Activated T-helper 1 cell treated with Interleukin-2 at 50 U/mL for 16 hours (primary cell): ENCODE measurements at regions not wholly inside any gene's neighbourhood (a gene's known extent, or its start where the extent isn't known, plus 50 kb on each side); places are given as distances from the start of the nearest gene placed in this dataset.
"Not testable (repeated sequence)": the region's sequence is repeated elsewhere in the genome, so short reads cannot be mapped to it uniquely, and the experiment has no call there.

Experiments used
- DNase-seq: peaks from one replicate; pipeline ENCODE4 v3.0.0-alpha.2; 2020; ENCODE audit warnings: low read depth

DNA sequence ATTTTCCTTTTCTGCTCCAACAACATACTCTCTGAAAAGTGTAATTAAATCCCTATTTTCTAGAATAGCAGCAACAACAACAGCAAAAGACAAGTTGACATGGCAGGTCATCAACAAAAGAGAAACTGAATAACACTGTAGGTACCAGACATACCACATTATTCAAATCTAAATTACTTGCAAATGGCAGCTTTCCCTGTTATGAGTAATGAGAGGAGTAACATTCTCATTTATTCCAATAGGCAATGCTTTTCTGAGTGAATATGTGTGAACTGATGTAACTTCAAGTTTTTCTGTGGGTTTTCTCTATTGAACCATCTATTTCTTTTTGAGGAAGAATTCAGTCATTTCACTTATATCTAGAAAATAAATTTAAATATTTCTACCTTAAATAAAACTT is 501.5 kb downstream of the TRIB2 start:
- DNase-seq: no peak

DNA sequence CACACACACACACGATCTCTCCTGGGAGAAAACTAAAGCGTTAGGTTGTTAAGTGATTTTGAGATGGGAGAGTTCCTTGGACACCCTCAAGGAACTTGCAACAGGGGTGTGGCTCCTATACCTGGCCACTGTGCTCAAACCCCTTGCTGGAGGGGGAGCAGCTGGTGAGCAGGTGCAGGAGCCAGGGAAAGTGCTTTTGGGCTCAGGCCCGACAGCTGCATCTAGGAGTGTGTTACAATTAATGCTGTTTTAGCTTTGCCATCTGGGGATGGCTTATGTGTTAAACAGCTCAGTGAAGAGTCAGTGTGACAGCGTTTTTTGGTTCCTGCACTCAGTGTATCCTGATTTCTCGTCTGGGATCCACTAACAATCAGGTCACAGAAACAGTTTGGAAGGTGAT is 510.8 kb downstream of the TRIB2 start:
- DNase-seq: no peak

DNA sequence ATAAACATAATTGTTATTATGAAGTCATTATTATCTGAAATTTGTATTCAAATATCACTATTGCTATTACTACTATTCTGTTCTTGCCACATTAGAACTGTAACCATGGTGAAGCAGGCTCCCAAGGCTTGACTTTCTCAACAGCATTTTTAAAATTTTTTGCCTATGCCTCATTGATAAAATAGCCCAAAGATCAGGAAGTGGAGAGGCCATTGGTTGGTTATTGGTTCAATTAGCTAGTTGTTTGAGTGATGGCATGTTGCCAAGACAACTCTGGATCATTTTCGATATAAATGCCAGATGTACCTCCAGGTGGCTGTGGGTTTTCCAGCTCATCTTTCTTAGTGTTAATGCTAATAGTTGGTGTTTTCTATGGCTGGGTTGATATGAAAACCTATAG is 513.5 kb downstream of the TRIB2 start:
- DNase-seq: no peak

DNA sequence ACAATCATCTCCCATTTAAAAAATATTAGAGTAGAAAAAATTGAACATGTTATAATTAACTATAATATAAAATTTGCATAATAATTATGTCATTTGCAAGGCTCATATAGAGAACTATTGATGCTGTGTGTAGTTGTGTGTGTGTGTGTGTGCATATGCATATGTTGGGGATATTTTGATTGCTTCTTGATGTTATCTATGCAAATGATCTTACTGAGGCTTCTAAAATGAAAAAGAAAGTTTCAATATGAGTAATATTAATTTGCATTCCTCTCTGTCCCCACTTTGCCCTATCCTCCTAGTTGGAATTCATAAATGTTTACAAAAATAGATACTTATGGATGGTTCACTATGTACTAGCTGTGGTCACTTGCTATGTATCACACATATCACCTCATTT is 523.3 kb downstream of the TRIB2 start:
- DNase-seq: no peak

DNA sequence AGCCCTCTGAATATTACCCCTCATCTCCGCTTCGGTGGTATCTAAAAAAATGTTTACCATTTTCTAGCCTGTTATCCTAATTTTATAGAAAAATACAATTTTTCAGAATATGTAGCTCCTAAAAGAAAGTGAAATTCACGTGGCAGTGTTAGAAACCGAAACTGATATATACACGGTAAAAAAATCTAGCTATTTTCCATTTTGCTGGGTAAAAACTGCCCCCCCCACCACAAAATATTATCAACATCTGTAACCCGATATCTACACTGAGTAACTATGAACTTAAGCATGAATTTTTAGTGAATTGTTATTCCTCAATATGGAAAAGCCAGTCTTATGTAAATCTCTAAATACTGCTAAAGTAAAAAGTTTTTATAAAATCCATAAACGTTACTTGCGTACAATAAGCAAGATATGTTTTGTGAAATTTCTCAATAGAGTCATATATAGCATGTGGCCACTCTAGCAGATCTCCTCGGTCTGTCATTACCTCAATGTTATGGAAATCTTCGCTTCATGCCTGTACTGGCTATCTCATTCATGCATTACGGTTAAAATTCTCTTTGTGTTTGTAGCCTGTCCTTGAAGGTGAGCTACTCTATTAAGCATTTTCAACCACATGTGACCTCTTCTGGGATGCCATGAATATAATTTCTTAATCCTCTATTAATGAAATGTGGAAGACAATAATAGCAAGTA is 524.2 kb downstream of the TRIB2 start:
- no peak for DNase-seq

DNA sequence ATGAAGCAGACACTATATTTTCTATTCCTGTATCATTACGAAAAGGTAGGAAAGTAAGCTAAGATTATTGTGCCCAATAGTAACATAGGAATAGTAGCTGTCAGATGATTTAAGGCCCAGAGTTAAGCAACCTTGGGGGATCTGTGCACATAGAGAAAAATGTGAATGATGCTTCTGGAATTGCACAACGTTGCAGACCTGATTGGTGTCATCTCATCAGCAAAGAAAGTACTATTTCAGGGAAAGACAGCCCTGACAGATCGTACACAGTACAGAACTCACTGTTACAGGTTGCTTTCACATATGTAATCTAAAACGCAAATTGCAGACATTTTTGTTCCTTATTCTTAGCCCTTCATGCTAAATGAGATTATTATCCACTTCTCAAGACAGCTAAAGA is 535.9 kb downstream of the TRIB2 start:
- no peak for DNase-seq

DNA sequence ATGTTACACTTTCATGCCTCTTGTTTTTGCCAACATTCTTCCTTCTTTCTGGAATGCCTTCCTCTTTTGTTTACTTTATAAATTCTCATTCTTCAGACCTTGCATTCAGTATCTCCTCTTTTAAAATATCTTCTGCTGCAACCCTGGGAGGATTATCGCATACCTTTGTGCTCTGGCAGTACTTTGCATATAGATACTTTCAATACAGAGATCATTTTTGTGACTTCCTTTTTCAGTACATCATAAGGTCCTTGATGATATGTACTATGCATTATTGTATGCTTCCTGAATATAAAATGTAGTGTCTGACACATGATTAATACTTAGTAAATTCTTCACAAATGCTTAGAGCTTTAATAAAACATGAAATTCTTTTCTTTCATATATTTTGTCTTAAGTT is 538.7 kb downstream of the TRIB2 start:
- no peak for DNase-seq

DNA sequence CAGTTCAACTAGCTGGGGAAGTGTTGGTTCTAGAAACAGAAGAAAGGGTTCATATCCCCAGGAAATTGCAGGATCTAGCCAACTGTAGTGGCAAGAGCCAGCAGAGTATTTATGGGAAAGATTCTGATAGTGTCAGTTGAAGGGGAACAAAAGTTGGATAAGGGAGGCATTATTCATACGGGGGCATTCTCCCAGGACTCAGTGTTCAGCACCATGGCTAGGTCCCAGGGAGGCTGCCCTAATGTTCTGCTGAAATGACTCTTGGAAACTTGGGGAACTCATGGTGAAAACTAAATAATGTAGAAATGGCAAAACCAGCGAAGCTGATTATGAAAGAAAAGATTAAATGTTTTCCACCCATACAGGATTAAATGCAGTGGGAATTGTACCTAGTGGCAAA is 543.7 kb downstream of the TRIB2 start:
- DNase-seq: no peak

DNA sequence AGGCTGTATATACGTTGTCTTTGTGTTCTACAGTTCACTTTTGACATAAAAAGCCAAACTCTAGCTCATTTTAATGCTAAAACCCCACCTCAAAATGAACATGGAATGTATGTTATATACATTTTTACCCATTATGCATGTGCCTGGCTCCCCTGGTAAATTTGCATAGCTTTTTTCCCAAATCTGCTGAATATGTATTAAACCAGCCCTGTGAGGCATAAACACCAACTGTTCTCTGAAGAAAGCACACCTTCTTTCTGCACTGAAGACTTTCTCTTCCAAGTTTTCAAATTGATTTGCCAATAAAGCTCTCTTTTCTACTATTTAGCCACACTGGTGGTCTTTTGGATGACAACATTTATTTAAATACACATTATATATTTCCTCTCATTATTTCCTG is 549.4 kb downstream of the TRIB2 start:
- DNase-seq: no peak

DNA sequence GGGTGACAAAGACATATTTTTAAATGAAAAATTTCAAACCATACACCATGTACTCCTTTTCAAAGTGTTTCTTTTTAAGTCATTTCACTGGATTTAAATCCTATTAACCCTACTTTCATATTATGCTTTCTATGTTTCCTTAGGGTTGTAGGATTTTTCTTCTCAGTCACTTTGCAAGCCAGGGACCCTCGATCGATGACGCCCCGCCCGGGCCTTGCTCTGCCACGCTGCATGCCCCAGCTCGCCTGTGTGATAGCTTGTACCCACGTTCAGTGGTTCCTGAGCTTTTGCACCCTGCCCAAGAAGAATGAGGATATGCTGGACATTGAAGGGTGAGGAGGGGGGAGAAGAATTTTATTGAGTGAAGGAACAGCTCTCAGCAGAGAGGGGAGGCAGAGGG is 568.0 kb downstream of the TRIB2 start:
- no peak for DNase-seq

DNA sequence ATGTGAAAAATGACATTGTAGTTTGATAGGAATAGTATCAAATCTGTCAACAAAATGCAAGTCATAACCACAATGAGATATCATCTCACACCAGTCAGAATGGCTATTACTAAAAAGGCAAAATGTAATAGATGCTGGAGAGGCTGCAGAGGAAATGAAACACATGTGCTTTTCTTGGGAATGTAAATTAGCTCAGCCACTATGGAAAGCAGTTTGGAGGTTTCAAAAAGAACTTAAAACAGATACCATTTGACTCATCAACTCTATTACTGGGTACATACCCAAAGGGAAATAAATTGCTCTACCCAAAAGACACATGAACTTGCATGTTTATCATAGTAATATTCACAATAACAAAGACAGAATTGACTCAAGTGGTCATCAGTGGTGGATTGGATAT is 572.6 kb downstream of the TRIB2 start:
- no peak for DNase-seq

DNA sequence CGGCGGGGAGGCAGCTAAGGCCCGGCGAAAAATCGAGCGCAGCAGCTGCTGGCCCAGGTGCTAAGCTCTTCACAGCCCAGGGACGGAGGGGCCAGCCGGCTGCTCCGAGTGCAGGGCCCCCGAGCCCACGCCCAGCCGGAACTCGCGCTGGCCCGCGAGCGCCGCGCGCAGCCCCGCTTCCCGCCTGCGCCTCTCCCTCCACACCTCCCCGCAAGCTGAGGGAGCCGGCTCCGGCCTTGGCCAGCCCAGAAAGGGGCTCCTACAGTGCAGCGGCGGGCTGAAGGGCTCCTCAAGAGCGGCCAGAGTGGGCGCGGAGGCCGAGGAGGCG is 591.7 kb downstream of the TRIB2 start:
- not testable (repeated sequence) for DNase-seq

DNA sequence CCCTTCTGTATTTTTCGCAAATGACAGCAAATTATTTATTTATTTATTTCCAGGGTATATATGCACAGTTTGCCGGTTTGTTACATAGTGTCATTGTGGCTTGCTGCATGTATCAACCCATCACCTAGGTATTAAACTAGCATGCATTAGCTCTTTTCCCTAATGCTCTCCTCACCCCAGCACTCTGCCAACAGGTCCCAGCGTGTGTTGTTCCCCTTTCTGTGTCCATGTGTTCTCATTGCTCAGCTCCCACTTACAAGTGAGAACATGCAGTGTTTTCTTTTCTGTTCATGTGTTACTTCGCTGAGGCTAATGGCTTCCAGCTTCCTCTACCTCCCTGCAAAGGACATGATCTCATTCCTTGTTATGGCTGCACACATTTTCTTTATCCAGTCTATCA is 592.3 kb downstream of the TRIB2 start:
- no peak for DNase-seq

DNA sequence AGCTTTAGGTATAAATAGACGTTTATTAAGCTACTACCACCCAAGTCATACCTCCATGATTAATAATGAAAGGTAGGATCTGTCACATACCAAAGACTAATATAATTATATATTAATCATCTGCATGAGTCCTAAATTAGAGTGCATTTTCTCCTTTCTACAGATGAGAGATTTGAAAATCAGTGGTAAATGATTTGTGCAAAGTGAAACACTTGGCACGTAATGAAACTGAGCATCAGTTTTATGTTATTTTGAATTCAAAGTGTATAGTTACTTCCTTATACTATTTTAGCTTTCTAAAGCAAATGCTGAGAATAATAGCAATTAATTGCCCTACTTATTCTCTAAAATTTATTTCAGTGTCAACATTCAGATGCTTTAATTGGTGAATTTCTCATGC is 615.3 kb downstream of the TRIB2 start:
- no peak for DNase-seq

DNA sequence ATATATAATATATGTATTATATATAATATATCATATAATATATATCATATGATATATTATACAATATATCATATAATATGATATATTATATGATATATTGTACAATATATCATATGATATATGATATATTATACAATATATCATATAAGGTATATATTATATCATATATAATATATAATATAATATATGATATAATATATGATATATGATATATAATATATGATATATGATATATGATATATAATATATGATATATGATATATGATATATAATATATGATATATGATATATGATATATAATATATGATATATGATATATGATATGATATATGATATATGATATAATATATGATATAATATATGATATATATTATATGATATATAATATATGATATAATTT is 617.3 kb downstream of the TRIB2 start:
- DNase-seq: not testable (repeated sequence)

DNA sequence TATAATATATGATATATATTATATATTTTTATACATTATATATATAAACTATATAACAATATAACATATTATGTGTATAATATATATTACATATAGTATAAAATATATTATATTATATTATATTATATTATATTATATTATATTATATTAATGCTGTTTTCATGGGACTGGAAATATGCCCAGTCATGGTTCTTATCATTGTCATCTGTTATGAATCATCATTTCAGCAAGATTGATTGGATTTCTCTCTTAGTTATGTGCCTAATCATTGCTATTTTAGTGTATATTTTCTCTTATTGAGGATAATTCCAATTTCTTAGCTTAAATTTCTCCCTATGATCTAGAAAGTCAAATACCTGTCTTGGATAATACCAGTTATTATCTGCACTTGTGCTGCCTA is 617.8 kb downstream of the TRIB2 start:
- no peak for DNase-seq

DNA sequence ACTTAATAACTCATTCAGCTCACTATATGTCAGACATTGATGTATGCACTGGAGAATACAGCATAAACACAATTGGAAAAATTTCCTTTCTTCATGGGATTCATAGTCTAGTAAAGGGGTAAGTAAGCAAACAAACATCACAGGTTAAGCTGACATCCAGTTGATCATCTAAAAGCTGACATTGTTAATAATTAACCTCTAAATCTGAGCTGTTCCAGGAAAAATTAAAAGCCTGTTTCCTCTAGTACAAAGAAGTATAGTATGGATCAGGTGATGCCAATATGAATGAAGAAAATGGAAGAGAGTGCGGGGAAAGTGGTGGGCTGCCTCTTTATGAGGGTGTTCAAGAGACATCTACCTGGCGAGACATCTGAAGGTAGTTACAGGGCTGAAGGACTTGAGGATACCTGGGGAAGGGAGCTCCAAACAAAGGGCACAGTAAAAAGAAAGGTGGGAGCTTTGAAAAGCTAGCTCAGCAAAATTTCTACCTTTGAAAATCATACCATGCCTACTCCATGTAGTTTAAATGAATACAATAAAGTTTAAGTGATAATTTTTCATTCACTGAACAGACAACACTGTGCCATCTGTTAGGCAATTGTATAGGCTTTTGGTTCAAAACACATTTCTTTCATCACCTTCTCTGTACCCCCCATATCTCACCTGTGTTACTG is 619.3 kb downstream of the TRIB2 start:
- no peak for DNase-seq

DNA sequence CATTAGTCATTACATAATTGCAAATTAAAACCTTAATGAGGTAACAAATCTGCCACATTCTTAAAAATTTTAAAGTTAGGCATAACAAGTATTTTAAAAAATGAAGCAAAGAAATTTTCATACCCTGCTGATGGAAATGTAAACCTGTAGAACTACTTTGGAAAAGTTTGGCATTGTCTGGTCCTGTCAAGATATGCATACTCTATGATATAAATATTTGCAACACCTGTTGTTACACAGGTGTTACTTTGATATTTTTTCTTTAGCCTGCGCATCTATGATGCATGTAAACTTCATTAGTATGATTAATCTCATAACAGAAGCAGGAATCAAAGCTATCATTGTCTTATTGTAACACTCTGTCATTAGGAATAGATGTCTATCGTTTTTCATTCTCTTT is 634.3 kb downstream of the TRIB2 start:
- DNase-seq: no peak

DNA sequence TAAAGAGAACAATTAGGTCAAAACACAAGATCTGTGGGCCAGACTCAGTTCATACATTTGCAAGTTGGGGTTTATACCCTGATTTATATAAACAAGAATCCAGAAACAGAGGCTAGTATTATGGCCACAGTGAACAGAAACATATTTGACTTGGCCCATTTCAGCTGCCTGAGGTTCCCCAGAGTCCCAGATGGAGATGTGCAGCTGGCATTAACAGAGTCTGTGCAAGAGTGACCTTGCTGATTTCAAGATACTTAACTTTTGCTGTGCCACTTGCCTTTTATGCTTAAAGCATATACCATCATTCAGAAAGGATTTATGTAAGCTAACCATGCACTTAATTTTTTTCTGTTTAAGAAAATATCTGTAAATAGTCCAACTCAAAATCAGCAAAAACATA is 636.3 kb downstream of the TRIB2 start:
- DNase-seq: no peak

DNA sequence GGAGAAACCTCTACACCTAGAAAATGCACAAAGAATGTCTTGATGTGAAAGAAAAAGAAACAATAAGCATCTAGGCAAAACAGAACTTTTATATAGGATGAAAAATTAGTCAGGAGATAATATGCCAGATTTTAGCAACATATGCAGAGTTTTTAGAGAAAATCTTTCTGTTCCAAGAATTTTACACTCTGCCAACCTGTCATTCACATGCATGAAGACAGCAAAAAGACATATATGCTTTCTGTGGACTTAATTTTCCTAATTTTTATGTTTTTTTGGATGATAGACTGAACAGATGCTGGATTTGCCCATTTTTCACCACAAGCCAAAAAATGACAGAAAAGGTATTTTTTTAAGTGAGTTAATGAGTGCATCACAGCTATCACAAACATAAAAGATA is 637.3 kb downstream of the TRIB2 start:
- no peak for DNase-seq

DNA sequence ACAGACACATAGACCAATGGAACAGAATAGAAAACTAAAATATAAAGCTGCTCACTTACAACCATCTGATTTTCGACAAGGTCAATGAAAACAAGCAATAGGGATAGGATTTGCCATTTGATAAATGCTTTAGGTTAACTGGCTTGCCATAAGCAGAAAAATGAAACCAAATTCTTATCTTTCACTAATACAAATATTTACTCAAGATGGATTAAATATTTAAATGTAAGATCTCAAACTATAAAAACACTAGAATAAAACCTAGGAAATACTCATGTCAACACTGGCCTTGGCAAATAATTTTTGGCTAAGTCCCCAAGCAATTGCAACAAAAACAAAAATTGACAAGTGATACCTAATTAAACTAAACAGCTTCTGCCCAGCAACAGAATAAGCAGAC is 665.2 kb downstream of the TRIB2 start:
- DNase-seq: not testable (repeated sequence)

DNA sequence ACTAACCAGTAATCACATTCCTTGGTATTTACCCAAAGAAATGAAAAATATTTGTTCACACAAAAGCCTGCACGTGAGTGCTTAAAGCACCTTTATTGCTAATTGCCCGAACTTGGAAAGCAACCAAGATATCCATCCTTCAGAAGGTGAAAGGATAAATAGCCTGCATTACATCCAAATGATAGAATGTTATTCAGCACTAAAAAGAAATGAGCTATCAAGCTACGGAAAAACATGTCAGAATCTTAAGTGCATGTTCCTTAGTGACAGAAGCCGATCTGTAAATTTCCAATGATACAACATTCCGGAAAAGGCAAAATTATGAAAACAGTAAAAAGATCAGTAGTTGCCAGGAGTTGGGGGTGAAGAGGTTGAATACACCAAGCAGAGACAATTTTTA is 672.4 kb downstream of the TRIB2 start:
- DNase-seq: not testable (repeated sequence)

DNA sequence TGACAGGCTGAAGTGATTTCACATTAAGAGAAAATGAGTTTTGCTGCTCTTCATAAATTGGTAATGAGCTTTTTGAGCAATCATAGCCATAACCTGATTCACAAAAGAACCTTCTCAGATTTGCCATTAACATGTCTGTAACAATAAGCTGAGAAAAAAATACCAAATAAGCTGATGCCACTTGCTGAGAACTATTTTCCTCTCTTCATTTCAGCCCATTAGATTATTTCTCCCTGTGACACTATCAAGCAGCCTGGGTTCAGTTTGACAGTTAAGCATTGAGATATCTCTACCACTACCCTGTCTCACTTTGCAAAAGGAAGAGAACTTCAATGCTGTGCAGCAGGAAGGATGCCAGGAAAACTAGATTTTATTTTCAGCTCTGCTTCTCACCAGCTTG is 673.9 kb downstream of the TRIB2 start:
- no peak for DNase-seq

DNA sequence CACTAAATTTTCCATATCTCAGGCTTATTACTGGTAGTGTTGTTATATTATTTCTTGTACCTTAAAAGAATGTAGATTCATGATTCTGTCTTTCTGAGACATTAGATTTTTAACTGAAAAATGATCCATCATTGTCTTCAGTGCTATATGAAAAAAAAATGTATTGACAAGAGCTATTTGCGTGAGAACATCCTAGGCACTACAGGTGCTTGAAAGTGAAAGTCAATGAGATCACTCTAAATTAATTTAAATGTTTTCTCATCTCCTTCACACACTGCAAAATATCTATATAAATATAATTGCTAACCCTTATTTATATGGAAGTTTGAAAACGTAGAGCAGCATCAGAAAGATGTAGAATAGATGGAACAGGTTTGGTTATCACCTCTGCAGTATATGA is 684.6 kb downstream of the TRIB2 start:
- no peak for DNase-seq
